Right ventricle myocardium inferior (tissue), 1 donor: ENCODE measurements at regions not wholly inside any gene's neighbourhood (a gene's known extent, or its start where the extent isn't known, plus 50 kb on each side); places are given as distances from the start of the nearest gene placed in this dataset.
"Not testable (repeated sequence)": the region's sequence is repeated elsewhere in the genome, so short reads cannot be mapped to it uniquely, and the experiment has no call there.

ENCODE experiments used
- ATAC-seq: fragments of 200-7000 bp; cut with Tn5 transposase; one replicate; pipeline ENCODE4 v1.9.1; 2020; ENCODE audit warnings: mild to moderate bottlenecking, moderate library complexity
- DNase-seq: peaks from one replicate; pipeline ENCODE4 v3.0.0; 2021; ENCODE audit errors: missing footprints
- intact Hi-C: fragments of 100-400 bp; cut with DNase I; formaldehyde crosslinking; loops from one replicate; pipeline ENCODE4 v1.11.0; 2022
- donor health status: DM: no; HTN: yes; CAD: no; lungs with severe emphysema.

DNA sequence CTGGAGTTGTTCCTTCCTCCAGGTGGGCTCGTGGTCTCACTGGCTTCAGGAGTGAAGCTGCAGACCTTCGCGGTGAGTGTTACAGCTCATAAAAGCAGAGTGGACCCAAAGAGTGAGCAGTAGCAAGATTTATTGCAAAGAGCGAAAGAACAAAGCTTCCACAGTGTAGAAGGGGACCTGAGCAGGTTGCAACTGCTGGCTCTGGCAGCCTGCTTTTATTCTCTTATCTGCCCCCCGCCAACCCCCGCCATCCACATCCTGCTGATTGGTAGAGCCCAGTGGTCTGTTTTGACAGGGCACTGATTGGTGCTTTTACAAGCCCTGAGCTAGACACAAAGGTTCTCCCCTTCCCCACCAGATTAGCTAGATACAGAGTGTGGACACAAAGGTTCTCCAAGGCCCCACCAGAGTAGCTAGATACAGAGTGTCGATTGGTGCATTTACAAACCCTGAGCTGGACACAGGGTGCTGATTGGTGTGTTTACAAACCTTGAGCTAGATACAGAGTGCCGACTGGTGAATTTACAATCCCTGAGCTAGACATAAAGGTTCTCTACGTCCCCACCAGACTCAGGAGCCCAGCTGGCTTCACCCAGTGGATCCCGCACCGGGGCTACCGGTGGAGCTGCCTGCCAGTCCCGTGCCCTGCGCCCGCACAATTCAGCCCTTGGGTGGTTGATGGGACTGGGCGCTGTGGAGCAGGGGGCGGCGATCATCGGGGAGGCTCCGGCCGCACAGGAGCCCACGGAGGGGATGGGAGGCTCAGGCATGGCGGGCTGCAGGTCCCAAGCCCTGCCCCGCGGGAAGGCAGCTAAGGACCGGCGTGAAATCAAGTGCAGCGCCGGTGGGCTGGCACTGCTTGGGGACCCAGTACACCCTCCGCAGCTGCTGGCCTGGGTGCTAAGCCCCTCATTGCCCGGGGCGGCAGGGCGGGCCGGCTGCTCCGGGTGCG, 999.5 kb upstream of the SPRY2 start:
- ATAC-seq, intact Hi-C loops, DNase-seq: not testable (repeated sequence)

DNA sequence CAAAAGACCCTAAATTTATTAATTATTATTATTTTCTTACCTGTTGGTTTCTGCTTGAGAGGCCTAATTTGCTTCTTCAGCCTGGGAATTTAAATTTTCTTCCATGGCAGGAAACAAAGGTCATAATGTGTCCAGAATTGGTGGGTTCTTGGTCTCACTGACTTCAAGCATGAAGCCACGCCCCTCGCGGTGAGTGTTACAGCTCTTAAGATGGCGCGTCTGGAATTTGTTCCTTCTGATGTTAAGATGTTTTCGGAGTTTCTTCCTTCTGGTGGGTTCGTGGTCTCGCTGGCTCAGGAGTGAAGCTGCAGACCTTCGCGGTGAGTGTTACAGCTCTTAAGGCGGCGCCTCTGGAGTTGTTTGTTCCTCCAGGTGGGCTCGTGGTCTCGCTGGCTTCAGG, 998.7 kb upstream of the SPRY2 start:
- intact Hi-C loops: not testable (repeated sequence)

DNA sequence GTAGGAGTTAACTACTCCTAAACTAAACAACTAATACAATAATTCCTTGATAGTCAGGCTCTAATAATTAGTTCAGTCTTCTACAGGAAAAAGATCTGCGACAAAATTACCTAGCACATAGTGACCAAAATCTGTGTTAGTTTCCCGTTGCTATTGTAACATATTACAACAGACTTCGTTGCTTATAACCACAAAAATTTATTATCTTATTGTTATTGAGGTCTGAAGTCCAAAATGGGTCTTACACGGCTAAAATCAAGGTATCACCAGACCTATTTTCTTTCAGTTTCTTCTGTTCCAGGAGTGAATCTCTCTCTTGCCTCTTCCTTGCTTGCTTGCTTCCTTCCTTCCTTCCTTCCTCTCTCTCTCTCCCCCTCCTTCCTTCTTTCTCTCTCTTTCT, 993.6 kb upstream of the SPRY2 start:
- intact Hi-C loops: no loop called here
- no peak for ATAC-seq
- DNase-seq: no peak

More for the DNA sequence above, 998.7 kb upstream of the SPRY2 start:
- not testable (repeated sequence) for ATAC-seq, DNase-seq

DNA sequence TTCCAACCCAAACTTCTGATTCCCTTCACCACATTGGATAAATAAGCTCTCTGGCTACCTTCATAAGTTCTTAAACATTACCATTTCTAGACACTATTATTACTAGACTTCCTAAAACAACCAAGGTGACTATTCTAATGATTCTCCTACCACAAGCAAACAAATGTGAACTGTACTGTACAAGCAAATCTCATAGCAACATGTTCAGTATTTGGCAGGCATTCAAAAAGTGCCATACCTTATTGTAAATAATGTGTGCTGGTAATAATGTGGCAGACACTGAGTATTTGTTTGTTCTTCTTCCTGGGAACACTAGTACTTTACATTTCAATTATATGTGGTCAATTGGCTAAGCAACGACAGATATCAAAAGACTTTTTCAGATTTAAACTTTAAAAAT, 986.0 kb upstream of the SPRY2 start:
- intact Hi-C loops: no loop called here
- DNase-seq: no peak
- no peak for ATAC-seq

GRCh38 chr13:81320516-81320915, 979.6 kb upstream of the SPRY2 start:
- intact Hi-C loops: no loop called here
- ATAC-seq (no peak), DNase-seq (no peak)

- ATAC-seq (no peak), DNase-seq (no peak)
- intact Hi-C loops: no loop called here
These were observed 978.4 kb upstream of the SPRY2 start for GRCh38 chr13:81319351-81319750.

DNA sequence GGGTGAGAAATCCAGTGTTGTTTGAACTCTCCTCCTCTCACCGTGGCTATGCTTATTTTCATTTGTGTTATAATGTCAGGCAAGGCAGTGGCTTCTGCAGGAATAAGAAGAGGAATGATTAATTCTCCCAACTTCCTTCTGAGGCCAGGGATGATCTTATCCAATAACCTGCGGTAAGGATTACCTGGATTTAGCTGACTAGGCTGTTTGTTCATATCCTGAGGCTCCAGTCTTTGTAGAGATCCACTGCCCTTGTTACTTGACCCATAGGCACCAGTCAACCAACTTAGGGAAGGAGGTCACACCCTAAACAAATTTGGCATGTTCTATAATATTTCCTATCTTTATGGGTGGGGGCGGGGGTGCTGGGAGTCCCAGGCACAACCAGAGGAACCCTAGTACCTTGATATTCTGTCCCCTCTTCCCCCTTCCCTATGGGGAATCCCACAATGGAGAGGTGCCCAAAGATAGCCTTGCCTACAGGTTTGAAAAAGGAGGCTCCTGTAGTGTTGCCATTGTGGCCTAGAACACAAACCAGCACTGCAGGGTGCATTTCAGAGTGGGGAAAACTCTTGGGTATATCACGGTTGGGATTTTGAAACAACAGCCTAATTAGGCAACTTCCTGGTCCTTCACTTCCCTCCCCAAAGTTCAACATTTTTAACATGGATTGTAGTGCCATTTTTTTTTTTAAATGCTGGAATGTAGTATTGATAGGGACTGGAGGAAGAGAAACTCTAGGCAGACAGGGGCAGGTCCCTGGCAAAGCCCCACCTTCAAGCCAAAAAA, 977.5 kb upstream of the SPRY2 start:
- DNase-seq: no peak
- ATAC-seq: no peak
- intact Hi-C loops: no loop called here

DNA sequence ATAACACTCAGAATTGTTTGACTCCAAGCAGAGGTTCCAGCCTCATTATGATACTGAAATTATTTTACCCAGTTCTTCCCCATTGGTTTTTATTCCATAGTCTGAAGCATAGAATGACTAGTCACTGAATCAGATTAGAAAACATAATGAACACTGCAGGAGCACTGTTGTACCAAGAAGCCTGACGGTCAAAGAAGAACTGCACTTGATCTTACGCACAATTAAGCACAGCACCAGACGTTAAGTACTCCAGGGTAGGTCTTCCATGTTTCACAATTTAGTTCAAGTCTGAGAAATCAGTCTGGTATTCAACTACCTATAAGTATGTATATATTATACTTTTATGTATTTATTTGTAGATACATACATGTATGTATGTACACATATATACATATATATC, 973.5 kb upstream of the SPRY2 start:
- DNase-seq (no peak), ATAC-seq (no peak)
- intact Hi-C loops: no loop called here

DNA sequence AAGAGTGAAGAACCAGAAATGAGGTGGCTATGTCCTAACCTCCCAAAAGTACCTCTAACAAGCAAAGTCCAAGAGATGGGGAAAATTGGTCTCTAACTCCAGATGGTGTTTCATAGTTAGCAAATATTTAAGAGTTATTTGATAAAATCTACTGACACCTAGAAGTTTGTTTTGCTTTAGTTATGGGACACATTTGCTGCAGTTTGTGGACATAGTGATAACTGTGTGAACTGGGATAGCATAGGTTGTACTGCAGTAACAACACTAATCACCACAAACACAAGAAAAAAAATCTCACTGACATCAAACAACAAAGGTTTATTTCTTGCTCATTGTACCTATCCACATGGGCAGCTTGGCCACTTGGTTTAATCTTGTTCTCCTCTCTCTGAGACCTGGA, 965.0 kb upstream of the SPRY2 start:
- no peak for DNase-seq
- intact Hi-C loops: no loop called here
- no peak for ATAC-seq

DNA sequence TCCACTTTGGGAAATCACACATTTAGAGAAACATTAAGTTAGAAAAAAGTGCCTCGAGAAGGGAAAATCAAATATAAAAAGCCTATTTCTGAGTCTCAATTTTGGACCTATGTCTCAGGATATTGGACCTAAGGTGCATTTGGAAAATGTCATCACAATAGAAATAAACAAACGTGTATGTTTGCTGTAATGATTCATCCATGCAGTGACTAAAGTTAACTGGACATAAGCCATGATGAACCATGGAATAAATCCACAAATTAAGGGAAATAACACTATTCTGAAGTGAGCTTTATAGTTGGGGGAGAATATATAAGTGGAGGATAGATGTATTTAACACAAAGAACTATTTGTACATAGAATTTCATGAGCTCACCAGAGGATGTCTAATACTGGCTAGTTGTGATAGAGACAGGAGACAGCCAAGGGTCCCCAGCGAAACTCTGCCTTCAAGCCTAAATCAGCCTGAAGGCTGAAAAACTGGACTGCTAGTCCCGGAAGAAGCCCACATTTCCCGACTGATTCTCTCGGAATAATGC, 963.3 kb upstream of the SPRY2 start:
- ATAC-seq: no peak

GRCh38 chr13:81302677-81303076, 961.8 kb upstream of the SPRY2 start:
- DNase-seq: no peak
- no peak for ATAC-seq
- intact Hi-C loops: no loop called here

More for the DNA sequence above, 963.3 kb upstream of the SPRY2 start:
- intact Hi-C loops: no loop called here
- no peak for DNase-seq

GRCh38 chr13:81302125-81302524, 961.2 kb upstream of the SPRY2 start:
- DNase-seq (no peak), ATAC-seq (no peak)
- intact Hi-C loops: no loop called here

GRCh38 chr13:81295177-81295576, 954.3 kb upstream of the SPRY2 start:
- intact Hi-C loops: no loop called here
- DNase-seq (no peak), ATAC-seq (no peak)

- intact Hi-C loops: no loop called here
These were observed 952.8 kb upstream of the SPRY2 start for GRCh38 chr13:81293594-81294164.

GRCh38 chr13:81283561-81283960, 942.6 kb upstream of the SPRY2 start:
- intact Hi-C loops: no loop called here
- no peak for DNase-seq

More at GRCh38 chr13:81293594-81294164, 952.8 kb upstream of the SPRY2 start:
- DNase-seq: no peak
- no peak for ATAC-seq

DNA sequence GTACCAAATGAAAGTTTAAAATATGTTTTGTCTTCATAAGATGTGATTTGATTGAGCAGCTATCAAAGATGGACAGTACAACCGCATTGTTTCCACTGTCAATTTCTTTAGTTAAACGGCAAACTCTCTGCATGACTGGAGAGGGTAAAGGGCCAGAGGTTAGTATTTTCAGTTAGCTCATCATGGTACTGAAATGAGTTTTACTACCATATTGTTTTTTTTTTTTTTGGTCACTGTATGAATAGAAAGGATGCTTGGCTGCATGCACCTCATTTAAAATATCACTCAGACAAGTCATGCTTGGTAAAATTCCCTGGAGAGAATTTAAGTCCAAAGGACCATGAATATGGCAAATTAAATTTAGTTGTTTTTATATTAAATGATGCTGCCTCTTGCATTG, 942.1 kb upstream of the SPRY2 start:
- DNase-seq (no peak), ATAC-seq (no peak)
- intact Hi-C loops: no loop called here

More at GRCh38 chr13:81283561-81283960, 942.6 kb upstream of the SPRY2 start:
- no peak for ATAC-seq

GRCh38 chr13:81275666-81276258, 934.8 kb upstream of the SPRY2 start:
- DNase-seq (no peak), ATAC-seq (no peak)
- intact Hi-C loops: no loop called here

- intact Hi-C loops: no loop called here
- ATAC-seq (no peak), DNase-seq (no peak)
These were observed 906.8 kb upstream of the SPRY2 start for GRCh38 chr13:81247711-81248110.

GRCh38 chr13:81246556-81246955, 905.6 kb upstream of the SPRY2 start:
- no peak for DNase-seq
- intact Hi-C loops: no loop called here
- no peak for ATAC-seq
